Embryonic facial prominence (tissue), 1 donor: ENCODE measurements at regions not wholly inside any gene's neighbourhood (a gene's known extent, or its start where the extent isn't known, plus 50 kb on each side); places are given as distances from the start of the nearest gene placed in this dataset.
A peak's percentile ranks its signal among the peaks of the same experiment; 100 is the strongest.

Source experiments
- DNase-seq: peaks from one replicate; pipeline ENCODE4 v3.0.0-alpha.2; 2016; ENCODE audit errors: extremely low spot score

DNA sequence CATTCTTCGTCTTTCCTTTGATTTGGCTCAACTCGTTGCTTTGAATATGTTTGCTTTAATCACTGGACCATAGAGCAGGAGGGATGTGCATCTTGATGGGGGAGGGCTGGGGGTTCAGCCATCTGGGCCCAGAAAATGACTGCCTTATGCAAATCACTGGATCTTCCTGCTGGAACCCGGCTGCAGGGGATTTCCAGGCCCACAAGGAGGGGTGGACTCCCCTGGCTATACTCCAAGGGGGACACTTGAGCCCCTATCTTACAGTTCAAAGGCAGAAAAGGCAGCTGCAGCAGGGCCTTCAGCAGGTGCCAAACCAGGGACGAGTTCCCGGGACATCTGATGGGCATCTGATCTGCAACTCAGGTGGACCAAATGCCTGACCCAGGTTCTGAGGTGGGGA, 122.5 kb downstream of the DICER1 start:
- DNase-seq: no peak

DNA sequence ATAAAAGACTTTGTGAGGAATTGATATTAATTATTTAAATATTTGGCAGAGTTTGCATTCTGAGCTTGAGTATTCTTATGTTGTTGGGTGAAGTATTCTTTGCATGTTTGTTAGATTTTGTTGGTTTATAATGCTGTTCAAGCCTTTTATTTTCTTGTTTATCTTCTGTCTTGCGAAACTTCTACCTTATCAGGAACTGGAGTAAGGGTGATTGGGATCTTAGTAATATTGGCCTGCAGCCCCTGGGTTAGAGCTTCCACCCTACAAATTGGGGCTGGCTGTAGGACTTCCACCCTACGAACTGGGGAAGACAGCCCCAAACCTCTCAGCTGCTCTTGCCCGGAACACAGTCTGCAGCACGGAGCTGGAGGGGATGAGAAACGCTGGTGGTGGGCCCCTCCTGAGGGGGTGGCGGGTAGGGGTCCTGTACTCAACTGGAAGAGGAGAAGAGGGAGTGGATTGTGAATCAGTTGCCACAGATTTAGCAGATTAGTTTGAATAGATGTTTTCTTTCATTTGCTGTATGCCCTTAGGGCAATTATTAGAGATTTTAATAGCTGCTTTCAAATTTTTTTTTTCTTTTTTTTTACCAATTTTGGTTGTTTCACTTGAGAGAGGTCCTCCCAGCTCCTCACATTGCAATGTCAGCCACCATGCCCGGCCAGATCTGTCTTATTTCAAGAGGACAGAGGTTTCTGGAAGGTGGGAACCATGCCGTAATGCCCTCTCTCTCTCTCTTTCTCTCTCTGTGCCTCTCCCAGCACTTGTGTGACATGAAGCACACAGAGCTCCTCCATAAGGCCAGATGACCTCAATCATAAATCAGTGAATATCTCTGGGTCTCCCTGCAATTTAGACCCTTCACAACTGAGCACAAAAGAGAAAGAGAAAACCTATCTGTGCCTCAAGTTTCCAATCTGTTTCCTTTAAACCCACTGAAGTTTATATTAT, 123.4 kb downstream of the DICER1 start:
- DNase-seq: no peak

DNA sequence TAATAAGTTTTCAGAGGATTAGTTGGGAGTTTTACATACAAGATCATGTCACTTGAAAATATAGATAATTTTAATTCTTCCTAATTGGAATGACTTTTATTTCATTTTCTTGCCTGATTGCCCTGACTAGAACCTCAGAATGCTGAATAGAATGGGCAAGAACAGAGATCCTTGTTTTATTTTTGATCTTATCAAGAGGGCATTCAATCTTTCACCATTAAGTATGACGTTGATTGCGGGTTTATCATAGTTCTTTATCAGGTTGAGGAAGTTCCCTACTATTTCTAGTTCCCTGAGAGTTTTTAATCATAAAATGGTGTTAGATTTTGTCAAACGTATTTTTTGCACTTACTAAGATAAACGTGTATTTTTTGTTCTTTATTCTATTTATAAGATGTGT, 124.3 kb downstream of the DICER1 start:
- no peak for DNase-seq

DNA sequence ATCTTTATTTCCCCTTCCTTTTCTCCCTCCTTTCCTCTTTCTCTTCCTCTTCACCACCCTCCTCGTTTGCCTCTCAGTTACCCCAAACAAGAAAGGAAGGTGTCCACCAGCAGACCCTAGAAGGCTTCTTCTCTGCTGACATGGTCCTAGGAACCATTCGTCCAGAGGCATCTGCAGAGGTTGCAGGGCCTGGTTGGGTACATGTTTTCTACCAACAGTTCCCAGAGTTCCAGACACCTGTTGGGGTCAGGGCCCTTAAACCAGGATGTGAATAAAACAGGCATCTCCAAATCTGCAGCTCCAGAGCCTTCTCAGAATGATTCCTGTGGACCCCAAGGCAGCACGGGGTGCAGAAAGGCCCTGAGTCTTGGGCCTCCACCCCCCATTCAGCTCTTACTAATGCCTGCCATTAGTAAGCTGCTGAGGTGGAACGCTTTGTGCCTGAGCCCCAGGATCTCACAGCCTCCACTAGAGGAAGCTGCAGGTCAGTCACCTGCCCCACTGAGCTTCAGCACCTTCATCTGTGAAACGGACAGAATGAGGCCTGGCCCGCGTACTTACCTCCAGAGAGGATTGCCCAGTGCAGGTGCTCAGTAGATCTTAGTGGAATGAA, 130.4 kb downstream of the DICER1 start:
- DNase-seq: no peak

DNA sequence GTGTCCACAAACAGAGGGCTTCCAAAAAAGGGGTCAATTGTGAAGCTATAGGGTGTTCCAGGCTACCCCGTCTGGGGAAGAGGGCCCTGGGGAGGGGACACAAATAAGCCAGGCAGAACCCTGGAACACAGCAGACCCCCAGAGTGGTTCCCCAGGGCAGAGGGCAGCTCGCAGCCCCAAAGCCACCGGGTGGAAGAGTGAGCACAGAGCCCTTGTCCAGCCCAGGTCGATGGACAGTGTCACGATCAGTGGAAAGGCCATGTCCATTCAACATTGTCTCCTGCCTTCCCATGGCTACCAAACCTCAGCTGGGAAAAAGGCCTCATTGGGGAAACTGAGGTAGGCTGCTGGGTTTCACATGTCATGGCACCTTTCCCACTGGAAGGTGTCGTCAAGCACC, 131.4 kb downstream of the DICER1 start:
- no peak for DNase-seq

DNA sequence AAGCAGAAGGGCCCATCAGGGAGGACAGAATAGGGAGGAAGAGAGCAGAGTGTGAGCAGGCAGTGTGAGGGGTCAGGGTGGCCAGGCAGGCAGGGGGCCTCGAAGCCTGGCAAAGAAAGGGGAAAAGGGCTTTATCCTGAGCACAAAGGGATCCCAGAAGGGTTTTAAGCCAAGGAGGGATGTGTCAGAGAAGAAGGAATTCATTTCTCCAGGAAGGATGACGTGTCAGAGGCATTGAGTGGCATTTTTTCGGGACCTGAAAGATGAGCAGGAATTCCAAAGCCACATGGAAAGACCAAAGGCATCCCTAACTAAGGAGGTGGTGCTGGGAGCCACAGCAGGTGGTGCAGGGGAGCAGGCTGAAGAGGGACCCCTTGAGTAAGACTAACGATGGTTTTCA, 132.1 kb downstream of the DICER1 start:
- DNase-seq: no peak

DNA sequence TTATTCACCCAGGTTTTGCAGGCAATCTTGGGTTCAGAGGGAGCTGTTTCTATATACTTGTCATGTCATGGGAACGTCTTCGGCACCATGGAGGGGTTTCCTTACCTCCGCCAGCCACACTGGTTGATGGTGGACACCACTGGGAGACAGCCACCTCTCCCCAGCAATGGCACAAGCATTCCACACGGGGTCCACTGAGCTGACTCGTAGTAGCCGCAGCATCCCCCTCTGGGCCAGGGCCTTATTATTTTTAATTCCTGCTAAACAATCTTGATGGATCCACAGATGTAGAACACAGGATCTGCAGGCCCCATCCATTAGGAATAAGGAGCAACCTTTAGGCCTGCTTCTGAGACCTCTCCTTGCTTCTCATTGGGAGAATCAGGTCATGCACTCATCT, 132.9 kb downstream of the DICER1 start:
- DNase-seq: no peak

DNA sequence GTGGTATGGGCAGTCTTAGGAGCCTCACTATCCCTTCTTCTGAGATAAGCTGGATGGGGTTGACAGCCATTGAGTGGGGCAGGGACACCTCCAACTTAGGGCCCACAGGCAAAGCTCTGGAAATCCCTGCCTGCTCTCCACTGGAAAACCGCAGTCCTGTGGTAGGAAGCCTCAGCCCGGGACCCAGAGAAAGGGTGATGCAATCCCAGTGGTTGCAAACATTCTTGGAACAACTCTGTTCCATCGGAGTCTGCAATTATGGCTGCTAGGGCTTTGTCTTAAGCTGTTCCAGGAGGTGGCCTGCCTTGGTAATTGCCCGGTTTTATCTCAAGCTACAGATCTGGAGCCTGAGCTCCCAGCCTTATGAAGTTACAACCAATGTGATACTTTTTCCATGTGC, 133.4 kb downstream of the DICER1 start:
- DNase-seq: no peak

DNA sequence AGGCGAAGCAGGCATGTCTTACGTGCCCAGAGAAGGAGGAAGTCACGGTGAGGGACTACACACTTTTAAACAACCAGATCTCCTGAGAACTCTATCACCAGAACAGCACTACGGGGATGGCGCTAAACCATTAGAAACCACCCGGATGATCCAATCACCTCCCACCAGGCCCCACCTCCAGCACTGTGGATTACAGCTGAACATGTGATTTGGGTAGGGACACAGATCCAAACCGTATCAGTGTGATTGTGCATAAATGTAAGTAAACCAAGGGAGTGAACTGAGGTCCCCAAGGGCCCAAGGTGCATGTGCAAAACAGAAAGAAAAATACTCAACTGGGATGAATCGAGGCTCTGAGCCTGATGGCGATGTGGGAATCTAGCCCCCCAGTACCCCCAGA, 134.2 kb downstream of the DICER1 start:
- no peak for DNase-seq

DNA sequence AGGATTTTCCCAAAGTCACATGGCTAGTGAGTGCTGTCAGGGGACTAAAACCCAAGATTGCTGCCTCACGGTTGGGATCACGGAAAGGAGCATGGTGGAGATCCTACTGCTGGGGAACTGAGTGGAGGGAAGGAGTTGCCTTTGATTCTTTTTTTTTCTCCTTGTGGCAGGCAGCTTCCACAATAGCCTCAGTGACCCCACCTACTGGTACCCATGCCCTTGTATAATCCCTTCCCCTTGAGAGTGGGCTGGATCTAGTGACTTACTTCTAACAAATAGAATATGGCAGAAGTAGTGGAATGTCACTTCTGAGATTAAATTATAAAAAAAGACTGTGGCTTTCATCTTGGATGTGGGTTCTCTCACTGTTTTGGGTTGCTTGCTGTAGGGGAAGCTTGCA, 135.7 kb downstream of the DICER1 start:
- DNase-seq: no peak

DNA sequence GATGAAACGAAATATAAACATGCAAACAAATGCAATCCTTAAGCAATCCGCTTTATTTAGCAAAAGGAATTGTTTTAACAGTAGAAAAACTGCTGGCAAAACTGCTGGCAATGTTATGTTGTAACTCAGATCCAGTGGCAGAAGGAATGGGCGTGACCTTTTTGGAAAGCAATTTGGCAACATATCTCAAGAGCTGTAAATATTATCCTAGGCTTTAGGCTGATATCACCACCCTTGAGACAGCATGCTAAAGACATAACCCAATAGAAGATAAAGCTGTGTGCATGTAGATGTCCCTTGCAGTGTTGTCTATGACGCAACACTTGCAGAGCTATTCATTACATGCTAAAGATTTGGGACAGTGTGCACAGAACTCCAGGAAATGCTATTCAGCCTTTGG, 138.5 kb downstream of the DICER1 start:
- DNase-seq: no peak

DNA sequence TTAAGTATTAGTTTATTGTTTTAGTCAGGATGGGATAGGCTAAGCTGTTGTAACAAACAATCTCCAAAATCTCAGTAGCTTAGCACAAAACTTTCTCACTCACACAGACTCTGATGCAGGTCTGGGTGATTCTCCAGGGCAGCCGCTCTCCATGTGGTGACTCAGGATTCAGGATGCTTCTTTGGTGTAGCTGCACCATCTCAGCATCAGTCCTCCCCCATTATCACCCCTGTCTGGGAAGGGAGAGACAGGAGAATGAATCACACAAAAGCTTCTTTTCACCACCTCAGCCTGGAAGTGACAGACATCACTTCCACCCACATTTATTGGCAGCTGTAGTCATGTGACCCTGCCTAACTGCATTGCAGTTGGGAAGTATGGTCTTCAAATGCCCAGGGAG, 142.3 kb downstream of the DICER1 start:
- no peak for DNase-seq

DNA sequence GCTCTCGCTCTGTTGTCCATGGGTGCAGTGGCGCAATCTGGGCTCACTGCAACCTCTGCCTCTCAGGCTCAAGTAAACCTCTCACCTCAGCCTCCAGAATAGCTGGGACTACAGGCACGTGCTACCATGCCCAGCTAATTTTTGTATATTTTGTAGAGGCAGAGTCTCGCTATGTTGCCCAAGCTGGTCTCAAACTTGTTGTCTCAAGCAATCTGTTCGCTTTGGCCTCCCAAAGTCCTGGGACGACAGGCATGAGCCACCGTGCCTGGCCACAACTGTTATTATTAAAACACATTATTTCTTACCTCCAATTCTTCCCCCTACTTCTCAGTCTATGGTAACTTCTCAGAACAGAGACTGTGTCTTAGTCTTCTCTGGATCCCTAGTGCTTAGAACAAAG, 143.3 kb downstream of the DICER1 start:
- DNase-seq: no peak

DNA sequence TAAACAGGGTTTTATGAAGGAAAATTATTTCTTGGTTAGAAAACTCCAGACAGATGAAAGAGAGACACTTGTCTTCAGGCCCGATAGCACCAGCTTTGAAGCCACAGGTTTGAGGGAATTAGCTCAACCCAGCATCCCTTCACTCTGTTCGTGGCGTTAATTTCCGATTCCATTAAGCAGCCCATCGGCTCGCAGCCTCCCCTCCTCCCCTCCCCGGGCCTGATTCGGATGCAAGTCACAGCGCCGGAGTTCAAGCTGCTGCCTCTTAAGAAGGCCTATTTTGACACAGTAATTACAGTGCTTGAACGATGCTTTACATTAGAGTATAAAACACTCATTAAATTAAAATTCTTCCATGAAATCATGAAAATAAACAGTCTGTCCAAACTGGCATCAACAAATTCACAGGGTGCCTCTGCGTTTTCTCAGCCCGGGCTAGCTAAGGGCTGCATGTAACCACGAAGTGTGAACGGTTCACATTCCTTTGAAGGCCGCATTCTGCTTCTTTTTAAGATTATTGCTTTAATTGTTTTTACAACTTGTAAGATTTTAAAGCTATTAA, 145.8 kb downstream of the DICER1 start:
- DNase-seq: no peak

DNA sequence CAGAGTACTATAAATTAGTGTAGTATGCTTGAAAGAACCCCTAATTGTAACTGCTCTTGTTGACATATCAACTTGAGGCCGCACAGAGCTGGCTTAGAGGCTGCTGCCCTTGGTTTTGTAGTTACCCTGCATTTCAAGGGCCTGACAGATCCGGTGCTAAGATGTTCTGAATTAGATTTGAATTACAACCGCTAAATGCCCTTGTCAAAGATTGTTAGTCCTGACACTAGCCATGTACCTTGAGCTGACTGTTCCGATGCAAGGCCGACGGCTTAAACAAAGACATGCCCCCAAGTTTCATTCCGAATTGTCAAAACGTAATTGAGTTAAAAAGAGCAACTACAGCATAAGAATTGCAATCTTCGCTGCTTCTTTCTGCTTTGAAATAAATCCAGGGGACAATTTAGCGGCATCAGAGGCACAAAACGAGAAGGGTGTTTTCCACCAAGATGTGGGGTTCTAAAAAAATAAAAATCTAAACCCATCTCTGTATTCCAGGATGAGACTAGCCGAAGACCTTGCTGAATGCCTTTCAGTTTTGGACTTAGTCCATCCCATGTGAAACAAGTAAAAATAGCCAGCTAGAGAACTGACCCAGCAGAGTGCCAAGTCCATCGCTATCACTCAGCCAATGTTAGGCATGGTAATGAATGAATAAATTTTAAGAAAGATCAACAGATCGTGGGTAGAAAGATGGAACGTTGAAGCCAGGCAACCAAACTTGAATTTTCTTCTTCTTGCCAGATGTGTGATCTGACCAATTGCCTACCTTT, 148.7 kb downstream of the DICER1 start:
- peak; percentile 55 for DNase-seq

DNA sequence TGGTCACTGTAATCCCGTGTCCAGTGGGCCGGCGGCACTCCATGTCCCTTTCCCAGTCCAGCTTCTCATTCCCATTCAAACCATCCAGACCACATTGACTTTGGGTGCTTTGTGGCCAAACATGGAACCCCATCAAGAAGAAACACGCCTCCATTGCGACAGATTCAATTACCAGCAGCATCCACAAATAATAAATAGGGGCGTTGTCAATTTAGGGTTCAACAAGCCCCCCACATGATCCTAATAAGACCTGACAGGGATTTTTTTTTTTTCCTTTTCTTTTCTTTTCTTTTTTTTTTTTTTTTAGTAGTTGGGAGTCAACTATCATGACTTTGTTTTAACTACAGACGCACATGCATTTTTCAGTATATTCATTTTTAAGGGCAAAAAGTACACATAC, 149.4 kb downstream of the DICER1 start:
- no peak for DNase-seq

DNA sequence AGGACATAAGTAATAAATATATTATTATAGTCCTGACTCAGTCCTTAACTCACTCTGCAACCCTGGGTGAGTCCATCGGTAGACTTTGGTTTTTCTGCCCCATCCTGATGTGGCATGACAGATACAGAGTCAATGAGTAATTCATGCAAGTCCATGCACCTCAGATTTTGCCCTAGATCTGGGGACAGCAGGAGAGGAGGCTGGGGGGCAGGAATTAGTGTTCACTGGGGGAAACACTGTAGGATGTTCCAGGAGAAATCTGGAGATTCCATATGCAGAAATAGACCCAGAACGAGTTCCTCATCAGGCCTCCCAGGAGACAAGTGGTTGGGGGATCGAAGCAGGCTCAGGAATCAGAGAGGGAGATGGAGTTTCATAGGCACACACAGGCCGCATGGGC, 150.8 kb downstream of the DICER1 start:
- no peak for DNase-seq

DNA sequence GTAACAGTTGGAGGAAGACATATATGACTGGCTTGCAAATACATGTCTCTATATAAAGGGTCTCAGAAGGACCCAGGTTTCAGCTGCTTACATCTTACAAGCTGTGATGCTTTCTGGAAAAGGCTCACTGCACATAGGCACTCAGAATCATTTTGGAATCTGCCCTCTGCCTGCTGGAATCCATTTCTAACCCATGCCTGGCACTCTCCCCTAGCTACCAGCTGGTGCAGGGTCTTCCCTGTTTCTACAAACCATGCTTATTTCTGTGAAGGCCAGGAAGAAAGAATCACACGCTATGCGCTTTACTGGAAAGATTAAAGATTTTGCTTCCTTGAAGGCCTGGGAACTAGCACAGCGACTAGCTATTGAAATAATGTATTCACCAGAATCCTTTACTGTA, 151.3 kb downstream of the DICER1 start:
- DNase-seq: no peak

DNA sequence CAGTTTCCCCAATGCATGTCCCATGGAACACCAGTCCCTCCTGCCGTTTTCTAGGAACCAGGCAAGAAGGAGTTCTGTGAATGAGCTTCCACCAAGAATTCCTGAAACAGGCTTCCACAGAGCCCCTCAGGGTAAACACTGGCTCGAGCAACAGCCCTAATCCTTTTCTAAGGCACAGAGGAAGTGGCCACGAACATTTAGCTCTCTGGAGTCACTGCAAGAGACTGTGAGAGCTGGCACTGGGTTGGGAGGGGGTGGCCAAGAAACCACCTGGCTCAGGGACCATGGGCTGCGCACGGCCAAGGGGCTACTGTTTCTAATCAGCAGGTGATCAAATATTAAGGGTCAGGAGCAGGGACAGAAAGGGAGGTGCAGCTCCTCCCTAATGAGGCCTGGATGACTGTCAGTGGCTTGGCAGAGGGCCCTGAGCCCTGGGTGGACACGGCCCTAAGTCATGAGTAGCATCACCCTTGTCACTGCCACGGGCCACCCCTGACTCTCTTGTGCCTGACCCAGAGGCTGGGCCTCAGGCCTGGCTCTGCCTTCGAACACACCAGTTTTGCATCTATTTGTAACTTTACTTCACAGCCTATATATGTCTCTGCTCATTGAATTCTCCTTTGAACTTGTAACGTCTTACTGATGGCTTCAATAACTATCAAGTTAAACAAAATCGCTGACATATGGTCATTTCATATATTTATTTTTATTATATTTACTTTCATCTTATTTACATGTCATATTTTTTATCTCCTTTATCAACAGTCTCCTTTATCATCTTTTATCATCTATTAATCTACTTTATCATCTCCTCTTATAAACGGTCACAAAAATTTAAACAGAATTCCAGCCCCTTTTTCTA, 154.0 kb downstream of the DICER1 start:
- no peak for DNase-seq

DNA sequence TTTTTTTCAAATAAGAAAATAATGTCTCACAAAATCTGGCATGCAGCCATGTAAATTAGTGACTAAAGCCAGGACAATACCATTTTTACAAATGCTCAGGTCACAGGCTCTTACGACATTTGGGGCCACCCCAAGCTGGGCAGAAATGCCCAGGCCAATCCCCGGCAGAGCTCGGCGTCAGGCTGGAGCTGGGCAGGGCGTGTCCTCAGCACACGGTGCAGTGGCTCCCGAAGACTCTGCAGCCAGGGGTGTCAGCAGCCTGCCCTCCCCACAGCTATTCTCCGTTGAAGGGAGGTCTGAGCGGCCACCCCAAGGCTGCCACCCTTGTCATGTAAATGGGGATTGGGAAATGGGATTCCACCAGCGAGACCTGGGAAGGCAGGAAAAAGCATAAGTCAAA, 158.6 kb downstream of the DICER1 start:
- no peak for DNase-seq

DNA sequence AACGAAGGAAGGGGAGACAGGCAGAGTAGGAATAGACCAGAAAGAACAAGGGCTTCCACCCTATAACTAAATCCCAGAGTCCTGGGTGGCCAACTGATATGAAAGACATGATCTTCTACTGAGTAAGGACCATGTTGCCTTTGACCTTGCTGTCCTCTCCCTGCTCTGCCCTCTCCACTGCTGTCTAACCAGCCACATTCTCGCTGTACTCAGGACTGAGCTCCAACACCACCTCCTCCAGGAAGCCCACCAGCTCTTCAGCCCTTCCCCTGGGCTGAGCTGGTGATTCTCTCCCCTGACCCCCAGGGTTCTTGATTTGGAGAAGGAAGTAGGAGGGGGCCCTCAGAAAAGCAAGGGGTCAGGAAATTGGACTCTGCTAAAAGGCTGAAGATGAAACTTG, 159.2 kb downstream of the DICER1 start:
- DNase-seq: no peak
